ENCODE measurements at regions not wholly inside any gene's neighbourhood (a gene's known extent, or its start where the extent isn't known, plus 50 kb on each side); places are given as distances from the start of the nearest gene placed in this dataset.
A peak's percentile ranks its signal among the peaks of the same experiment; 100 is the strongest.

GRCh38 chr4:123785538-123785937 lies 388.9 kb downstream of the SPRY1 start:
- H3K27ac ChIP-seq (ENCODE audit: low read depth in 2 of 2, low read length in 2 of 2): peak overlapping the region in 1 of 2 donors; percentile 59
- H3K4me1 ChIP-seq (ENCODE audit: control insufficient read depth in 2 of 2, insufficient read depth in 2 of 2, low read length in 2 of 2): peaks cover 0 to 4% of the 10 kb centered on the region in 2 donors
- H3K4me3 ChIP-seq (ENCODE audit: low read length in 2 of 2): no peak overlapping the region

GRCh38 chr4:123786163-123786915 lies 389.7 kb downstream of the SPRY1 start:
- no peak overlapping the region for H3K9ac ChIP-seq (ENCODE audit: low read depth in 1 of 2, low read length in 2 of 2)
- no peaks in the 10 kb centered on the region for H3K36me3 ChIP-seq (ENCODE audit: control insufficient read depth in 2 of 2, insufficient read depth in 2 of 2, low read length in 2 of 2)
- H3K4me3 ChIP-seq (ENCODE audit: low read length in 2 of 2): no peak overlapping the region
- H3K27ac ChIP-seq (ENCODE audit: low read depth in 2 of 2, low read length in 2 of 2): peak overlapping the region; percentile 50 to 59
- peaks cover 0 to 4% of the 10 kb centered on the region in 2 donors for H3K4me1 ChIP-seq (ENCODE audit: control insufficient read depth in 2 of 2, insufficient read depth in 2 of 2, low read length in 2 of 2)
- H3K27me3 ChIP-seq (ENCODE audit: control insufficient read depth in 2 of 2, insufficient read depth in 2 of 2, low read length in 2 of 2): no peaks in the 10 kb centered on the region
- H3K9me3 ChIP-seq (ENCODE audit: control insufficient read depth in 2 of 2, low read length in 2 of 2): no peaks in the 10 kb centered on the region

More at GRCh38 chr4:123785538-123785937, 388.9 kb downstream of the SPRY1 start:
- no peaks in the 10 kb centered on the region for H3K36me3 ChIP-seq (ENCODE audit: control insufficient read depth in 2 of 2, insufficient read depth in 2 of 2, low read length in 2 of 2)
- no peaks in the 10 kb centered on the region for H3K27me3 ChIP-seq (ENCODE audit: control insufficient read depth in 2 of 2, insufficient read depth in 2 of 2, low read length in 2 of 2)
- no peaks in the 10 kb centered on the region for H3K9me3 ChIP-seq (ENCODE audit: control insufficient read depth in 2 of 2, low read length in 2 of 2)
- H3K9ac ChIP-seq (ENCODE audit: low read depth in 1 of 2, low read length in 2 of 2): no peak overlapping the region

GRCh38 chr4:123786920-123787319 lies 390.3 kb downstream of the SPRY1 start:
- Histone ChIP-seq H3K27ac (ENCODE audit: low read depth in 2 of 2, low read length in 2 of 2) (peak overlapping the region; percentile 50 to 59), H3K9ac (ENCODE audit: low read depth in 1 of 2, low read length in 2 of 2) (no peak overlapping the region), H3K36me3 (ENCODE audit: control insufficient read depth in 2 of 2, insufficient read depth in 2 of 2, low read length in 2 of 2) (no peaks in the 10 kb centered on the region), H3K27me3 (ENCODE audit: control insufficient read depth in 2 of 2, insufficient read depth in 2 of 2, low read length in 2 of 2) (no peaks in the 10 kb centered on the region), H3K9me3 (ENCODE audit: control insufficient read depth in 2 of 2, low read length in 2 of 2) (no peaks in the 10 kb centered on the region), H3K4me1 (ENCODE audit: control insufficient read depth in 2 of 2, insufficient read depth in 2 of 2, low read length in 2 of 2) (peaks cover 0 to 4% of the 10 kb centered on the region in 2 donors), H3K4me3 (ENCODE audit: low read length in 2 of 2) (no peak overlapping the region)

GRCh38 chr4:123787512-123788080 lies 391.0 kb downstream of the SPRY1 start:
- Histone ChIP-seq H3K36me3 (ENCODE audit: control insufficient read depth in 2 of 2, insufficient read depth in 2 of 2, low read length in 2 of 2) (no peaks in the 10 kb centered on the region), H3K27me3 (ENCODE audit: control insufficient read depth in 2 of 2, insufficient read depth in 2 of 2, low read length in 2 of 2) (no peaks in the 10 kb centered on the region), H3K27ac (ENCODE audit: low read depth in 2 of 2, low read length in 2 of 2) (peak overlapping the region; percentile 51 to 59), H3K4me3 (ENCODE audit: low read length in 2 of 2) (no peak overlapping the region), H3K9ac (ENCODE audit: low read depth in 1 of 2, low read length in 2 of 2) (no peak overlapping the region), H3K4me1 (ENCODE audit: control insufficient read depth in 2 of 2, insufficient read depth in 2 of 2, low read length in 2 of 2) (peaks cover 0 to 4% of the 10 kb centered on the region in 2 donors), H3K9me3 (ENCODE audit: control insufficient read depth in 2 of 2, low read length in 2 of 2) (no peaks in the 10 kb centered on the region)

GRCh38 chr4:123788577-123788976 lies 392.0 kb downstream of the SPRY1 start:
- no peaks in the 10 kb centered on the region for H3K27me3 ChIP-seq (ENCODE audit: control insufficient read depth in 2 of 2, insufficient read depth in 2 of 2, low read length in 2 of 2)
- no peaks in the 10 kb centered on the region for H3K36me3 ChIP-seq (ENCODE audit: control insufficient read depth in 2 of 2, insufficient read depth in 2 of 2, low read length in 2 of 2)
- peaks cover 0 to 4% of the 10 kb centered on the region in 2 donors for H3K4me1 ChIP-seq (ENCODE audit: control insufficient read depth in 2 of 2, insufficient read depth in 2 of 2, low read length in 2 of 2)
- no peak overlapping the region for H3K4me3 ChIP-seq (ENCODE audit: low read length in 2 of 2)
- H3K27ac ChIP-seq (ENCODE audit: low read depth in 2 of 2, low read length in 2 of 2): no peak overlapping the region
- no peak overlapping the region for H3K9ac ChIP-seq (ENCODE audit: low read depth in 1 of 2, low read length in 2 of 2)
- no peaks in the 10 kb centered on the region for H3K9me3 ChIP-seq (ENCODE audit: control insufficient read depth in 2 of 2, low read length in 2 of 2)

- no peak overlapping the region for H3K9ac ChIP-seq (ENCODE audit: low read depth in 1 of 2, low read length in 2 of 2)
- H3K4me1 ChIP-seq (ENCODE audit: control insufficient read depth in 2 of 2, insufficient read depth in 2 of 2, low read length in 2 of 2): peaks cover 0 to 2% of the 10 kb centered on the region in 2 donors
- no peaks in the 10 kb centered on the region for H3K9me3 ChIP-seq (ENCODE audit: control insufficient read depth in 2 of 2, low read length in 2 of 2)
- H3K27me3 ChIP-seq (ENCODE audit: control insufficient read depth in 2 of 2, insufficient read depth in 2 of 2, low read length in 2 of 2): no peaks in the 10 kb centered on the region
- no peak overlapping the region for H3K27ac ChIP-seq (ENCODE audit: low read depth in 2 of 2, low read length in 2 of 2)
- no peak overlapping the region for H3K4me3 ChIP-seq (ENCODE audit: low read length in 2 of 2)
- H3K36me3 ChIP-seq (ENCODE audit: control insufficient read depth in 2 of 2, insufficient read depth in 2 of 2, low read length in 2 of 2): no peaks in the 10 kb centered on the region
Measured at GRCh38 chr4:123790681-123791080, 394.1 kb downstream of the SPRY1 start.

- H3K36me3 ChIP-seq (ENCODE audit: control insufficient read depth in 2 of 2, insufficient read depth in 2 of 2, low read length in 2 of 2): no peaks in the 10 kb centered on the region
- no peaks in the 10 kb centered on the region for H3K4me1 ChIP-seq (ENCODE audit: control insufficient read depth in 2 of 2, insufficient read depth in 2 of 2, low read length in 2 of 2)
- no peaks in the 10 kb centered on the region for H3K9me3 ChIP-seq (ENCODE audit: control insufficient read depth in 2 of 2, low read length in 2 of 2)
- H3K9ac ChIP-seq (ENCODE audit: low read depth in 1 of 2, low read length in 2 of 2): no peak overlapping the region
- no peak overlapping the region for H3K27ac ChIP-seq (ENCODE audit: low read depth in 2 of 2, low read length in 2 of 2)
- no peak overlapping the region for H3K4me3 ChIP-seq (ENCODE audit: low read length in 2 of 2)
- no peaks in the 10 kb centered on the region for H3K27me3 ChIP-seq (ENCODE audit: control insufficient read depth in 2 of 2, insufficient read depth in 2 of 2, low read length in 2 of 2)
Measured at GRCh38 chr4:123802082-123802645, 405.6 kb downstream of the SPRY1 start.

- H3K4me1 ChIP-seq (ENCODE audit: control insufficient read depth in 2 of 2, insufficient read depth in 2 of 2, low read length in 2 of 2): no peaks in the 10 kb centered on the region
- no peak overlapping the region for H3K27ac ChIP-seq (ENCODE audit: low read depth in 2 of 2, low read length in 2 of 2)
- no peaks in the 10 kb centered on the region for H3K9me3 ChIP-seq (ENCODE audit: control insufficient read depth in 2 of 2, low read length in 2 of 2)
- H3K4me3 ChIP-seq (ENCODE audit: low read length in 2 of 2): no peak overlapping the region
- H3K36me3 ChIP-seq (ENCODE audit: control insufficient read depth in 2 of 2, insufficient read depth in 2 of 2, low read length in 2 of 2): no peaks in the 10 kb centered on the region
- no peaks in the 10 kb centered on the region for H3K27me3 ChIP-seq (ENCODE audit: control insufficient read depth in 2 of 2, insufficient read depth in 2 of 2, low read length in 2 of 2)
- H3K9ac ChIP-seq (ENCODE audit: low read depth in 1 of 2, low read length in 2 of 2): no peak overlapping the region
Measured at GRCh38 chr4:123802933-123803332, 406.3 kb downstream of the SPRY1 start.

- no peaks in the 10 kb centered on the region for H3K27me3 ChIP-seq (ENCODE audit: control insufficient read depth in 2 of 2, insufficient read depth in 2 of 2, low read length in 2 of 2)
- no peak overlapping the region for H3K27ac ChIP-seq (ENCODE audit: low read depth in 2 of 2, low read length in 2 of 2)
Measured at GRCh38 chr4:123804196-123804721, 407.7 kb downstream of the SPRY1 start.

GRCh38 chr4:123806056-123806455 lies 409.5 kb downstream of the SPRY1 start:
- Histone ChIP-seq H3K9me3 (ENCODE audit: control insufficient read depth in 2 of 2, low read length in 2 of 2) (no peaks in the 10 kb centered on the region), H3K4me1 (ENCODE audit: control insufficient read depth in 2 of 2, insufficient read depth in 2 of 2, low read length in 2 of 2) (no peaks in the 10 kb centered on the region), H3K27ac (ENCODE audit: low read depth in 2 of 2, low read length in 2 of 2) (no peak overlapping the region), H3K27me3 (ENCODE audit: control insufficient read depth in 2 of 2, insufficient read depth in 2 of 2, low read length in 2 of 2) (no peaks in the 10 kb centered on the region), H3K4me3 (ENCODE audit: low read length in 2 of 2) (no peak overlapping the region), H3K9ac (ENCODE audit: low read depth in 1 of 2, low read length in 2 of 2) (no peak overlapping the region), H3K36me3 (ENCODE audit: control insufficient read depth in 2 of 2, insufficient read depth in 2 of 2, low read length in 2 of 2) (no peaks in the 10 kb centered on the region)

More at GRCh38 chr4:123804196-123804721, 407.7 kb downstream of the SPRY1 start:
- Histone ChIP-seq H3K4me3 (ENCODE audit: low read length in 2 of 2) (no peak overlapping the region), H3K4me1 (ENCODE audit: control insufficient read depth in 2 of 2, insufficient read depth in 2 of 2, low read length in 2 of 2) (no peaks in the 10 kb centered on the region), H3K36me3 (ENCODE audit: control insufficient read depth in 2 of 2, insufficient read depth in 2 of 2, low read length in 2 of 2) (no peaks in the 10 kb centered on the region), H3K9me3 (ENCODE audit: control insufficient read depth in 2 of 2, low read length in 2 of 2) (no peaks in the 10 kb centered on the region), H3K9ac (ENCODE audit: low read depth in 1 of 2, low read length in 2 of 2) (no peak overlapping the region)
